Activated naive CD4-positive, alpha-beta T cell treated with anti-CD3 and anti-CD28 coated beads, Interleukin-2, amount 10 ng/mL, durations not matched to agents 7 days and 5 days (primary cell): ENCODE measurements at regions not wholly inside any gene's neighbourhood (a gene's known extent, or its start where the extent isn't known, plus 50 kb on each side); places are given as distances from the start of the nearest gene placed in this dataset.

Source experiments
- CTCF ChIA-PET: fragments of 350-600 bp; sonication (Branson Sonifier 250); formaldehyde crosslinking; loops from one replicate; lab custom pipeline; 2021; ENCODE audit warnings: antibody characterized with exemption; lab: Charles Lee
- DNase-seq: peaks from one replicate; pipeline ENCODE4 v3.0.0-alpha.2; 2020
- H3K27ac Mint-ChIP-seq: one replicate; pipeline ENCODE4 v1.8.0; 2021; ENCODE audit warnings: mild to moderate bottlenecking, moderate library complexity, mixed read lengths
- H3K27me3 Mint-ChIP-seq: one replicate; pipeline ENCODE4 v1.8.0; 2021; ENCODE audit warnings: mild to moderate bottlenecking, mixed read lengths
- H3K36me3 Mint-ChIP-seq: one replicate; pipeline ENCODE4 v1.8.0; 2021; ENCODE audit warnings: mixed read lengths
- H3K4me1 Mint-ChIP-seq: one replicate; pipeline ENCODE4 v1.8.0; 2021; ENCODE audit warnings: mixed read lengths
- H3K4me3 Mint-ChIP-seq: one replicate; pipeline ENCODE4 v1.8.0; 2021; ENCODE audit warnings: mild to moderate bottlenecking, moderate library complexity, mixed read lengths
- H3K9me3 Mint-ChIP-seq: one replicate; pipeline ENCODE4 v1.8.0; 2021; ENCODE audit warnings: mixed read lengths

GRCh38 chr2:126778561-126779501 is 119.9 kb upstream of the TEX51 start:
- no peak overlapping the region for H3K27ac Mint-ChIP-seq
- no peaks in the 10 kb centered on the region for H3K9me3 Mint-ChIP-seq
- no peak for DNase-seq
- peaks cover 56% of the 10 kb centered on the region for H3K27me3 Mint-ChIP-seq
- no peak overlapping the region for H3K4me3 Mint-ChIP-seq
- H3K36me3 Mint-ChIP-seq: no peaks in the 10 kb centered on the region
- CTCF ChIA-PET: interaction anchor here (0.9 to 6.6 kb wide), 5 partner anchors 16 to 419 kb away, joined by 3 to 88 read pairs (median 5); no protein-coding TSS in a partner anchor
- H3K4me1 Mint-ChIP-seq: peaks cover 19% of the 10 kb centered on the region

GRCh38 chr2:126781206-126781605 is 117.5 kb upstream of the TEX51 start:
- H3K9me3 Mint-ChIP-seq: no peaks in the 10 kb centered on the region
- H3K4me3 Mint-ChIP-seq: no peak overlapping the region
- H3K27me3 Mint-ChIP-seq: peaks cover 39% of the 10 kb centered on the region
- H3K4me1 Mint-ChIP-seq: peaks cover 8% of the 10 kb centered on the region
- no peaks in the 10 kb centered on the region for H3K36me3 Mint-ChIP-seq
- CTCF ChIA-PET: no interaction called here
- no peak overlapping the region for H3K27ac Mint-ChIP-seq
- DNase-seq: no peak

GRCh38 chr2:126781806-126782205 is 116.9 kb upstream of the TEX51 start:
- CTCF ChIA-PET: no interaction called here
- Mint-ChIP-seq H3K27me3 (peaks cover 36% of the 10 kb centered on the region), H3K36me3 (no peaks in the 10 kb centered on the region), H3K4me1 (peaks cover 6% of the 10 kb centered on the region), H3K27ac (no peak overlapping the region), H3K4me3 (no peak overlapping the region), H3K9me3 (no peaks in the 10 kb centered on the region)
- DNase-seq: no peak

- Mint-ChIP-seq H3K9me3 (no peaks in the 10 kb centered on the region), H3K36me3 (no peaks in the 10 kb centered on the region), H3K4me1 (peaks cover under 1% of the 10 kb centered on the region), H3K4me3 (no peak overlapping the region), H3K27me3 (peaks cover 35% of the 10 kb centered on the region), H3K27ac (no peak overlapping the region)
- DNase-seq: no peak
- CTCF ChIA-PET: interaction anchor here (1.1 kb wide), 1 partner anchor 254 kb away, joined by 4 read pairs; no protein-coding TSS in a partner anchor
Measured at GRCh38 chr2:126782648-126783047, 116.0 kb upstream of the TEX51 start.

GRCh38 chr2:126783341-126783740 is 115.3 kb upstream of the TEX51 start:
- Mint-ChIP-seq H3K27me3 (peaks cover 32% of the 10 kb centered on the region), H3K27ac (no peak overlapping the region), H3K9me3 (no peaks in the 10 kb centered on the region), H3K36me3 (no peaks in the 10 kb centered on the region), H3K4me1 (no peaks in the 10 kb centered on the region), H3K4me3 (no peak overlapping the region)
- CTCF ChIA-PET: interaction anchor here (1.1 kb wide), 1 partner anchor 255 kb away, joined by 4 read pairs; no protein-coding TSS in a partner anchor
- no peak for DNase-seq

GRCh38 chr2:126784045-126784444 is 114.6 kb upstream of the TEX51 start:
- Mint-ChIP-seq H3K27me3 (peaks cover 27% of the 10 kb centered on the region), H3K4me3 (no peak overlapping the region), H3K9me3 (no peaks in the 10 kb centered on the region), H3K27ac (peak overlapping the region; percentile 58), H3K36me3 (no peaks in the 10 kb centered on the region), H3K4me1 (no peaks in the 10 kb centered on the region)
- CTCF ChIA-PET: no interaction called here
- DNase-seq: no peak

GRCh38 chr2:126784621-126785020 is 114.1 kb upstream of the TEX51 start:
- no peak overlapping the region for H3K4me3 Mint-ChIP-seq
- no peaks in the 10 kb centered on the region for H3K4me1 Mint-ChIP-seq
- H3K36me3 Mint-ChIP-seq: no peaks in the 10 kb centered on the region
- no peak overlapping the region for H3K27ac Mint-ChIP-seq
- peaks cover 22% of the 10 kb centered on the region for H3K27me3 Mint-ChIP-seq
- no peaks in the 10 kb centered on the region for H3K9me3 Mint-ChIP-seq
- DNase-seq: no peak
- CTCF ChIA-PET: no interaction called here

GRCh38 chr2:126785236-126785635 is 113.5 kb upstream of the TEX51 start:
- H3K9me3 Mint-ChIP-seq: no peaks in the 10 kb centered on the region
- H3K27ac Mint-ChIP-seq: no peak overlapping the region
- CTCF ChIA-PET: no interaction called here
- H3K4me3 Mint-ChIP-seq: no peak overlapping the region
- no peaks in the 10 kb centered on the region for H3K4me1 Mint-ChIP-seq
- peaks cover 18% of the 10 kb centered on the region for H3K27me3 Mint-ChIP-seq
- H3K36me3 Mint-ChIP-seq: no peaks in the 10 kb centered on the region
- no peak for DNase-seq

- Mint-ChIP-seq H3K27me3 (peaks cover 14% of the 10 kb centered on the region), H3K4me1 (no peaks in the 10 kb centered on the region), H3K36me3 (no peaks in the 10 kb centered on the region), H3K27ac (no peak overlapping the region), H3K9me3 (no peaks in the 10 kb centered on the region), H3K4me3 (no peak overlapping the region)
- CTCF ChIA-PET: no interaction called here
- DNase-seq: no peak
Measured at GRCh38 chr2:126785862-126786261, 112.8 kb upstream of the TEX51 start.

- Mint-ChIP-seq H3K9me3 (no peaks in the 10 kb centered on the region), H3K27me3 (peaks cover 5% of the 10 kb centered on the region), H3K36me3 (no peaks in the 10 kb centered on the region), H3K27ac (no peak overlapping the region), H3K4me1 (no peaks in the 10 kb centered on the region), H3K4me3 (no peak overlapping the region)
- DNase-seq: no peak
- CTCF ChIA-PET: no interaction called here
Measured at GRCh38 chr2:126786765-126787164, 111.9 kb upstream of the TEX51 start.

- CTCF ChIA-PET: no interaction called here
- Mint-ChIP-seq H3K27ac (no peak overlapping the region), H3K36me3 (no peaks in the 10 kb centered on the region), H3K4me3 (no peak overlapping the region), H3K27me3 (no peaks in the 10 kb centered on the region), H3K9me3 (no peaks in the 10 kb centered on the region), H3K4me1 (no peaks in the 10 kb centered on the region)
- DNase-seq: no peak
Measured at GRCh38 chr2:126787289-126787688, 111.4 kb upstream of the TEX51 start.

GRCh38 chr2:126788113-126788512 is 110.6 kb upstream of the TEX51 start:
- Mint-ChIP-seq H3K27ac (no peak overlapping the region), H3K4me3 (no peak overlapping the region), H3K27me3 (peaks cover 3% of the 10 kb centered on the region), H3K36me3 (no peaks in the 10 kb centered on the region), H3K9me3 (no peaks in the 10 kb centered on the region), H3K4me1 (no peaks in the 10 kb centered on the region)
- CTCF ChIA-PET: no interaction called here
- no peak for DNase-seq

- Mint-ChIP-seq H3K4me3 (no peak overlapping the region), H3K4me1 (no peaks in the 10 kb centered on the region), H3K36me3 (no peaks in the 10 kb centered on the region), H3K9me3 (no peaks in the 10 kb centered on the region), H3K27me3 (peaks cover 8% of the 10 kb centered on the region), H3K27ac (no peak overlapping the region)
- DNase-seq: no peak
- CTCF ChIA-PET: no interaction called here
Measured at GRCh38 chr2:126788652-126789051, 110.0 kb upstream of the TEX51 start.

- Mint-ChIP-seq H3K27ac (no peak overlapping the region), H3K27me3 (peaks cover 26% of the 10 kb centered on the region), H3K9me3 (no peaks in the 10 kb centered on the region), H3K4me1 (no peaks in the 10 kb centered on the region), H3K4me3 (no peak overlapping the region), H3K36me3 (no peaks in the 10 kb centered on the region)
- CTCF ChIA-PET: no interaction called here
- no peak for DNase-seq
Measured at GRCh38 chr2:126790987-126791780, 107.5 kb upstream of the TEX51 start.
